Psoas muscle (tissue), 7 donors: ENCODE measurements at regions not wholly inside any gene's neighbourhood (a gene's known extent, or its start where the extent isn't known, plus 50 kb on each side); places are given as distances from the start of the nearest gene placed in this dataset.

ENCODE experiments used
- ATAC-seq, 4 donors: fragments of 200-7000 bp; cut with Tn5 transposase; one replicate each; pipeline ENCODE4 v1.9.1; 2020; ENCODE audit warnings: moderate library complexity in 3 of 4, mild to moderate bottlenecking in 2 of 4
- DNase-seq, 2 donors: peaks; one replicate each; pipeline ENCODE4 v3.0.0-alpha.2; 2020
- H3K27ac ChIP-seq: fragments of 200-600 bp; one replicate; pipeline ENCODE4 v1.8.0; 2022
- H3K27me3 ChIP-seq, 3 donors: fragments of 200-600 bp in 1 of 3; one replicate each; pipeline versions ENCODE4 v1.6.1 to v1.8.0; 2013 to 2022; ENCODE audit warnings: low read length in 2 of 3, mild to moderate bottlenecking in 2 of 3, moderate library complexity in 1 of 3; ENCODE audit not compliant: insufficient read depth in 3 of 3
- H3K36me3 ChIP-seq, 2 donors: fragments of 200-600 bp in 1 of 2; one replicate each; pipeline versions ENCODE4 v1.6.1 to v1.8.0; 2013 to 2022; ENCODE audit warnings: low read depth in 1 of 2, mild to moderate bottlenecking in 1 of 2, moderate library complexity in 1 of 2; ENCODE audit not compliant: insufficient read depth in 1 of 2
- H3K4me1 ChIP-seq: fragments of 200-600 bp; one replicate; pipeline ENCODE4 v1.8.0; 2022
- H3K4me3 ChIP-seq: fragments of 200-600 bp; one replicate; pipeline ENCODE4 v1.8.0; 2022; ENCODE audit warnings: mild to moderate bottlenecking
- H3K9me3 ChIP-seq: fragments of 200-600 bp; one replicate; pipeline ENCODE4 v1.8.0; 2022
- CTCF ChIP-seq: fragments of 200-600 bp; IDR thresholded peaks from one replicate; pipeline ENCODE4 v1.8.0; 2022; ENCODE audit warnings: antibody characterized with exemption
- WGBS, 3 donors: extraction: QIAGEN DNeasy Blood & Tissue Kit; methylation state at CpG; one replicate each; pipeline versions ENCODE4 v1.1.6 to v1.1.7; 2013; 5-methylcytosine and 5-hydroxymethylcytosine counted together
- intact Hi-C, 2 donors: fragments of 100-400 bp; cut with DNase I; formaldehyde crosslinking; loops; one replicate each; pipeline versions ENCODE4 v1.11.0 to v1.14.2; 2022
- donor health status: healthy with polysubstance abuse.
- donor health status: DM: no; HTN: no; CAD: no; lungs with moderate emphysema.
- donor health status: Bipolar disorder and iron deficiency.
- donor health status: healthy.
- donor health status: DM: yes; HTN: yes; CAD: no.
- donor health status: DM: no; HTN: no; CAD: no.
- donor health status: DM: yes; HTN: yes; CAD: no.

GRCh38 chr15:27702581-27702980, 396.5 kb downstream of the OCA2 start:
- Histone ChIP-seq H3K9me3 (no peaks in the 10 kb centered on the region), H3K27me3 (no peaks in the 10 kb centered on the region), H3K4me3 (no peak overlapping the region), H3K4me1 (no peaks in the 10 kb centered on the region), H3K27ac (no peak overlapping the region), H3K36me3 (no peaks in the 10 kb centered on the region)
- ATAC-seq, result no peak
- no peak for TF ChIP-seq CTCF
- 68 to 73% (median 72%) methylated on average over 4 of the region's 4 CpGs for WGBS, 3 donors
- no peak for DNase-seq
- intact Hi-C loops, result no loop called here

- Histone ChIP-seq H3K36me3 (no peaks in the 10 kb centered on the region), H3K9me3 (no peaks in the 10 kb centered on the region), H3K4me1 (no peaks in the 10 kb centered on the region), H3K4me3 (no peak overlapping the region), H3K27me3 (no peaks in the 10 kb centered on the region), H3K27ac (no peak overlapping the region)
- no peak for TF ChIP-seq CTCF
- intact Hi-C loops, result no loop called here
- no peak for ATAC-seq
- WGBS, 3 donors, result 78 to 81% (median 79%) methylated on average over 11 of the region's 11 CpGs
- no peak for DNase-seq
These were observed 397.2 kb downstream of the OCA2 start for GRCh38 chr15:27701956-27702355.

GRCh38 chr15:27701014-27701413, 398.1 kb downstream of the OCA2 start:
- Histone ChIP-seq H3K36me3 (no peaks in the 10 kb centered on the region), H3K9me3 (no peaks in the 10 kb centered on the region), H3K27me3 (no peaks in the 10 kb centered on the region), H3K4me1 (no peaks in the 10 kb centered on the region), H3K4me3 (no peak overlapping the region), H3K27ac (no peak overlapping the region)
- DNase-seq (no peak), ATAC-seq (no peak)
- no peak for TF ChIP-seq CTCF
- intact Hi-C loops, result no loop called here
- WGBS, 3 donors, result 82 to 88% (median 86%) methylated on average over 3 of the region's 3 CpGs

GRCh38 chr15:27699699-27700098, 399.4 kb downstream of the OCA2 start:
- WGBS, 3 donors, result 42 to 47% (median 46%) methylated on average over 4 of the region's 4 CpGs
- H3K27me3 ChIP-seq, result no peaks in the 10 kb centered on the region
- no peaks in the 10 kb centered on the region for H3K36me3 ChIP-seq
- no peak for ATAC-seq
- H3K9me3 ChIP-seq, result no peaks in the 10 kb centered on the region
- no peak overlapping the region for H3K4me3 ChIP-seq
- H3K27ac ChIP-seq, result no peak overlapping the region
- no peaks in the 10 kb centered on the region for H3K4me1 ChIP-seq
- TF ChIP-seq CTCF, result no peak
- intact Hi-C loops, result loop anchor here in 1 of 2 donors (10.0 kb wide), 1 partner anchor 55 kb away; no protein-coding TSS in a partner anchor
- no peak for DNase-seq

GRCh38 chr15:27696530-27696929, 402.6 kb downstream of the OCA2 start:
- no peak for ATAC-seq
- Histone ChIP-seq H3K4me1 (no peaks in the 10 kb centered on the region), H3K36me3 (no peaks in the 10 kb centered on the region), H3K4me3 (no peak overlapping the region), H3K27ac (no peak overlapping the region), H3K9me3 (no peaks in the 10 kb centered on the region), H3K27me3 (no peaks in the 10 kb centered on the region)
- no peak for TF ChIP-seq CTCF
- no peak for DNase-seq
- WGBS, 3 donors, result 52 to 76% (median 72%) methylated on average over 4 of the region's 4 CpGs
- intact Hi-C loops, result loop anchor here in 1 of 2 donors (10.0 kb wide), 1 partner anchor 58 kb away; no protein-coding TSS in a partner anchor
